ENCODE measurements at regions not wholly inside any gene's neighbourhood (a gene's known extent, or its start where the extent isn't known, plus 50 kb on each side); places are given as distances from the start of the nearest gene placed in this dataset.

DNA sequence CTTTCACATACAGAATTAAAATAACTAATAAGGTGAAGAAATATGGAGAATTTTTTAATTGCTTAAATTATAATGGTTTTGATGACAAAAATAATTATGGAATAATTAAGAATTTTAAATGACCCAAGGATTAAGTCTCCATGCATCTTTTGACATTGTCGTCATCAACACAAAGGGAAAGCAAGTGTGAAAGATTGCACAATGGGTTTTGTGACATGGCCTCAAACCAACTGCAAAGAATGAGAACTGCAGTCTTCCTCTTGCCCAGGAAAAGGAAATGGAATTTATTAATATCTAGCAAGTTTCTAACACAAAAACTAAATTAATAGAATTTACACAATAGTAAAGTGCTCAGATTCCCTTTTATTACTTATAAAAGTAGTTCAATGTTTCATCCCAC lies 329.1 kb upstream of the PKDCC start:
- TF ChIP-seq, protein P1, sequence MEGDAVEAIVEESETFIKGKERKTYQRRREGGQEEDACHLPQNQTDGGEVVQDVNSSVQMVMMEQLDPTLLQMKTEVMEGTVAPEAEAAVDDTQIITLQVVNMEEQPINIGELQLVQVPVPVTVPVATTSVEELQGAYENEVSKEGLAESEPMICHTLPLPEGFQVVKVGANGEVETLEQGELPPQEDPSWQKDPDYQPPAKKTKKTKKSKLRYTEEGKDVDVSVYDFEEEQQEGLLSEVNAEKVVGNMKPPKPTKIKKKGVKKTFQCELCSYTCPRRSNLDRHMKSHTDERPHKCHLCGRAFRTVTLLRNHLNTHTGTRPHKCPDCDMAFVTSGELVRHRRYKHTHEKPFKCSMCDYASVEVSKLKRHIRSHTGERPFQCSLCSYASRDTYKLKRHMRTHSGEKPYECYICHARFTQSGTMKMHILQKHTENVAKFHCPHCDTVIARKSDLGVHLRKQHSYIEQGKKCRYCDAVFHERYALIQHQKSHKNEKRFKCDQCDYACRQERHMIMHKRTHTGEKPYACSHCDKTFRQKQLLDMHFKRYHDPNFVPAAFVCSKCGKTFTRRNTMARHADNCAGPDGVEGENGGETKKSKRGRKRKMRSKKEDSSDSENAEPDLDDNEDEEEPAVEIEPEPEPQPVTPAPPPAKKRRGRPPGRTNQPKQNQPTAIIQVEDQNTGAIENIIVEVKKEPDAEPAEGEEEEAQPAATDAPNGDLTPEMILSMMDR (IDR thresholded peaks at IDR 0.05; ENCODE audit: insufficient read depth, low read length), result no peak
- TF ChIP-seq, protein P2, sequence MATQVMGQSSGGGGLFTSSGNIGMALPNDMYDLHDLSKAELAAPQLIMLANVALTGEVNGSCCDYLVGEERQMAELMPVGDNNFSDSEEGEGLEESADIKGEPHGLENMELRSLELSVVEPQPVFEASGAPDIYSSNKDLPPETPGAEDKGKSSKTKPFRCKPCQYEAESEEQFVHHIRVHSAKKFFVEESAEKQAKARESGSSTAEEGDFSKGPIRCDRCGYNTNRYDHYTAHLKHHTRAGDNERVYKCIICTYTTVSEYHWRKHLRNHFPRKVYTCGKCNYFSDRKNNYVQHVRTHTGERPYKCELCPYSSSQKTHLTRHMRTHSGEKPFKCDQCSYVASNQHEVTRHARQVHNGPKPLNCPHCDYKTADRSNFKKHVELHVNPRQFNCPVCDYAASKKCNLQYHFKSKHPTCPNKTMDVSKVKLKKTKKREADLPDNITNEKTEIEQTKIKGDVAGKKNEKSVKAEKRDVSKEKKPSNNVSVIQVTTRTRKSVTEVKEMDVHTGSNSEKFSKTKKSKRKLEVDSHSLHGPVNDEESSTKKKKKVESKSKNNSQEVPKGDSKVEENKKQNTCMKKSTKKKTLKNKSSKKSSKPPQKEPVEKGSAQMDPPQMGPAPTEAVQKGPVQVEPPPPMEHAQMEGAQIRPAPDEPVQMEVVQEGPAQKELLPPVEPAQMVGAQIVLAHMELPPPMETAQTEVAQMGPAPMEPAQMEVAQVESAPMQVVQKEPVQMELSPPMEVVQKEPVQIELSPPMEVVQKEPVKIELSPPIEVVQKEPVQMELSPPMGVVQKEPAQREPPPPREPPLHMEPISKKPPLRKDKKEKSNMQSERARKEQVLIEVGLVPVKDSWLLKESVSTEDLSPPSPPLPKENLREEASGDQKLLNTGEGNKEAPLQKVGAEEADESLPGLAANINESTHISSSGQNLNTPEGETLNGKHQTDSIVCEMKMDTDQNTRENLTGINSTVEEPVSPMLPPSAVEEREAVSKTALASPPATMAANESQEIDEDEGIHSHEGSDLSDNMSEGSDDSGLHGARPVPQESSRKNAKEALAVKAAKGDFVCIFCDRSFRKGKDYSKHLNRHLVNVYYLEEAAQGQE (IDR thresholded peaks at IDR 0.05; ENCODE audit: insufficient replicate concordance, low read depth), result no peak
- no peak for TF ChIP-seq SPI1 (IDR thresholded peaks at IDR 0.05; ENCODE audit: borderline replicate concordance, low read depth)
- TF ChIP-seq GABPA (IDR thresholded peaks at IDR 0.05; ENCODE audit: low read depth), result no peak

Data from HL-60 (cell line).